NCI-H2107 treated with DMSO at 0.1 percent for 48 hours (cell line): ENCODE measurements at regions not wholly inside any gene's neighbourhood (a gene's known extent, or its start where the extent isn't known, plus 50 kb on each side); places are given as distances from the start of the nearest gene placed in this dataset.
"Not testable (repeated sequence)": the region's sequence is repeated elsewhere in the genome, so short reads cannot be mapped to it uniquely, and the experiment has no call there.

Source experiments
- DNase-seq: peaks from one replicate; lab custom pipeline; 2025; ENCODE audit not compliant: unreplicated experiment; lab: John Stamatoyannopoulos, UW

GRCh38 chr10:56298941-56299340 lies 62.1 kb downstream of the ZWINT start:
- DNase-seq: no peak

GRCh38 chr10:56296618-56297017 lies 64.4 kb downstream of the ZWINT start:
- DNase-seq: no peak

GRCh38 chr10:56288403-56288802 lies 72.7 kb downstream of the ZWINT start:
- no peak for DNase-seq

- DNase-seq: no peak
Observed at GRCh38 chr10:56286096-56286495, 75.0 kb downstream of the ZWINT start.

GRCh38 chr10:56279270-56279669 lies 81.8 kb downstream of the ZWINT start:
- DNase-seq: no peak

GRCh38 chr10:56269181-56269580 lies 91.9 kb downstream of the ZWINT start:
- no peak for DNase-seq

- DNase-seq: no peak
Observed at GRCh38 chr10:56266120-56266519, 94.9 kb downstream of the ZWINT start.

GRCh38 chr10:56258991-56259390 lies 102.1 kb downstream of the ZWINT start:
- no peak for DNase-seq

- DNase-seq: no peak
Observed at GRCh38 chr10:56258378-56258777, 102.7 kb downstream of the ZWINT start.

GRCh38 chr10:56255298-56255697 lies 105.8 kb downstream of the ZWINT start:
- no peak for DNase-seq

GRCh38 chr10:56240471-56240870 lies 120.6 kb downstream of the ZWINT start:
- DNase-seq: no peak

GRCh38 chr10:56231436-56231835 lies 129.6 kb downstream of the ZWINT start:
- no peak for DNase-seq

GRCh38 chr10:56222237-56222636 lies 138.8 kb downstream of the ZWINT start:
- no peak for DNase-seq

GRCh38 chr10:56212951-56213350 lies 148.1 kb downstream of the ZWINT start:
- DNase-seq: no peak

GRCh38 chr10:56181607-56182006 lies 179.5 kb downstream of the ZWINT start:
- DNase-seq: no peak

GRCh38 chr10:56178210-56178609 lies 182.8 kb downstream of the ZWINT start:
- no peak for DNase-seq

- not testable (repeated sequence) for DNase-seq
Observed at GRCh38 chr10:56155091-56155513, 206.0 kb downstream of the ZWINT start.

- no peak for DNase-seq
Observed at GRCh38 chr10:56146806-56147205, 214.3 kb downstream of the ZWINT start.

GRCh38 chr10:56142092-56142728 lies 218.8 kb downstream of the ZWINT start:
- DNase-seq: no peak

- no peak for DNase-seq
Observed at GRCh38 chr10:56139405-56139804, 221.7 kb downstream of the ZWINT start.

GRCh38 chr10:56135828-56136227 lies 225.2 kb downstream of the ZWINT start:
- DNase-seq: no peak

GRCh38 chr10:56123247-56123646 lies 237.8 kb downstream of the ZWINT start:
- no peak for DNase-seq

GRCh38 chr10:56116684-56117083 lies 244.4 kb downstream of the ZWINT start:
- no peak for DNase-seq
